ENCODE measurements at regions not wholly inside any gene's neighbourhood (a gene's known extent, or its start where the extent isn't known, plus 50 kb on each side); places are given as distances from the start of the nearest gene placed in this dataset.

- TF ChIP-seq POLR2AphosphoS5 (IDR thresholded peaks at IDR 0.05; ENCODE audit: borderline replicate concordance, low read depth, low read length): no peak
- no peak for TF ChIP-seq EZH2 (IDR thresholded peaks at IDR 0.05)
- TF ChIP-seq FOXP2 (optimal IDR thresholded peaks at IDR 0.05; ENCODE audit: control extremely low read depth, extremely low read length, insufficient read depth): no peak
Observed at GRCh38 chr20:40955326-40955725, 73.3 kb upstream of the TOP1 start.
